HCT116 (cell line): ENCODE measurements at regions not wholly inside any gene's neighbourhood (a gene's known extent, or its start where the extent isn't known, plus 50 kb on each side); places are given as distances from the start of the nearest gene placed in this dataset.

Experiments
- EZH2 ChIP-seq: fragments of 200-600 bp; sonication (generic); IDR thresholded peaks from 2 replicates; pipeline ENCODE4 v1.6.1; 2017; ENCODE audit warnings: antibody characterized with exemption, mixed run types
- EZH2phosphoT487 ChIP-seq: fragments of 200-600 bp; IDR thresholded peaks from 2 replicates; pipeline ENCODE4 v1.6.1; 2018; ENCODE audit warnings: antibody characterized with exemption, borderline replicate concordance
- FOSL1 ChIP-seq: IDR thresholded peaks from 2 replicates; pipeline ENCODE4 v1.6.1; 2012; ENCODE audit warnings: low read depth
- MAX ChIP-seq: IDR thresholded peaks from 2 replicates; pipeline ENCODE4 v1.6.1; 2012
- POLR2A ChIP-seq: IDR thresholded peaks from 2 replicates; pipeline ENCODE4 v1.7.0; 2011; ENCODE audit warnings: borderline replicate concordance; ENCODE audit not compliant: insufficient read depth, insufficient read length; ENCODE audit errors: extremely low read depth
- POLR2AphosphoS5 ChIP-seq: IDR thresholded peaks from 2 replicates; pipeline ENCODE4 v1.6.1; 2011; ENCODE audit warnings: mild to moderate bottlenecking, low read depth, low read length, moderate library complexity
- SIN3A ChIP-seq: IDR thresholded peaks from 2 replicates; pipeline ENCODE4 v1.6.1; 2012; ENCODE audit warnings: low read depth
- TF ChIP-seq, protein P1 (sequence below), 3 experiments: fragments of 200-600 bp in 1 of 3; sonication (generic) in 1 of 3; IDR thresholded peaks in 2 of 3; conservative IDR thresholded peaks in 1 of 3; 2 replicates each; pipeline ENCODE4 v1.5.1; 2012 to 2017; ENCODE audit warnings: low read depth in 2 of 3, low read length in 2 of 3, antibody characterized with exemption in 1 of 3, borderline replicate concordance in 1 of 3, control low read depth in 1 of 3, mild to moderate bottlenecking in 1 of 3, mixed read lengths in 1 of 3, mixed run types in 1 of 3, moderate library complexity in 1 of 3; ENCODE audit not compliant: insufficient read depth in 1 of 3
- TF ChIP-seq, protein P2 (sequence below): IDR thresholded peaks from 2 replicates; pipeline ENCODE4 v1.6.1; 2012
- TF ChIP-seq, protein P3 (sequence below): IDR thresholded peaks from 2 replicates; pipeline ENCODE4 v1.6.1; 2011; ENCODE audit warnings: mild to moderate bottlenecking, low read length, moderate library complexity; ENCODE audit not compliant: insufficient replicate concordance; ENCODE audit errors: extremely low read depth

GRCh38 chr16:64304951-64305350 lies 816.9 kb downstream of the CDH11 start:
- TF ChIP-seq, protein P1, sequence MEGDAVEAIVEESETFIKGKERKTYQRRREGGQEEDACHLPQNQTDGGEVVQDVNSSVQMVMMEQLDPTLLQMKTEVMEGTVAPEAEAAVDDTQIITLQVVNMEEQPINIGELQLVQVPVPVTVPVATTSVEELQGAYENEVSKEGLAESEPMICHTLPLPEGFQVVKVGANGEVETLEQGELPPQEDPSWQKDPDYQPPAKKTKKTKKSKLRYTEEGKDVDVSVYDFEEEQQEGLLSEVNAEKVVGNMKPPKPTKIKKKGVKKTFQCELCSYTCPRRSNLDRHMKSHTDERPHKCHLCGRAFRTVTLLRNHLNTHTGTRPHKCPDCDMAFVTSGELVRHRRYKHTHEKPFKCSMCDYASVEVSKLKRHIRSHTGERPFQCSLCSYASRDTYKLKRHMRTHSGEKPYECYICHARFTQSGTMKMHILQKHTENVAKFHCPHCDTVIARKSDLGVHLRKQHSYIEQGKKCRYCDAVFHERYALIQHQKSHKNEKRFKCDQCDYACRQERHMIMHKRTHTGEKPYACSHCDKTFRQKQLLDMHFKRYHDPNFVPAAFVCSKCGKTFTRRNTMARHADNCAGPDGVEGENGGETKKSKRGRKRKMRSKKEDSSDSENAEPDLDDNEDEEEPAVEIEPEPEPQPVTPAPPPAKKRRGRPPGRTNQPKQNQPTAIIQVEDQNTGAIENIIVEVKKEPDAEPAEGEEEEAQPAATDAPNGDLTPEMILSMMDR (IDR thresholded peaks at IDR 0.05 in 2 of 3, conservative IDR thresholded peaks at IDR 0.05 in 1 of 3; ENCODE audit: borderline replicate concordance in 1 of 3, insufficient read depth in 1 of 3, low read depth in 2 of 3, low read length in 2 of 3): no peak
- no peak for TF ChIP-seq POLR2A
- no peak for TF ChIP-seq POLR2AphosphoS5
- TF ChIP-seq FOSL1: no peak
- no peak for TF ChIP-seq MAX
- no peak for TF ChIP-seq SIN3A
- no peak for TF ChIP-seq EZH2phosphoT487
- TF ChIP-seq, protein P2, sequence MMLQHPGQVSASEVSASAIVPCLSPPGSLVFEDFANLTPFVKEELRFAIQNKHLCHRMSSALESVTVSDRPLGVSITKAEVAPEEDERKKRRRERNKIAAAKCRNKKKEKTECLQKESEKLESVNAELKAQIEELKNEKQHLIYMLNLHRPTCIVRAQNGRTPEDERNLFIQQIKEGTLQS: no peak
- no peak for TF ChIP-seq EZH2
- TF ChIP-seq, protein P3, sequence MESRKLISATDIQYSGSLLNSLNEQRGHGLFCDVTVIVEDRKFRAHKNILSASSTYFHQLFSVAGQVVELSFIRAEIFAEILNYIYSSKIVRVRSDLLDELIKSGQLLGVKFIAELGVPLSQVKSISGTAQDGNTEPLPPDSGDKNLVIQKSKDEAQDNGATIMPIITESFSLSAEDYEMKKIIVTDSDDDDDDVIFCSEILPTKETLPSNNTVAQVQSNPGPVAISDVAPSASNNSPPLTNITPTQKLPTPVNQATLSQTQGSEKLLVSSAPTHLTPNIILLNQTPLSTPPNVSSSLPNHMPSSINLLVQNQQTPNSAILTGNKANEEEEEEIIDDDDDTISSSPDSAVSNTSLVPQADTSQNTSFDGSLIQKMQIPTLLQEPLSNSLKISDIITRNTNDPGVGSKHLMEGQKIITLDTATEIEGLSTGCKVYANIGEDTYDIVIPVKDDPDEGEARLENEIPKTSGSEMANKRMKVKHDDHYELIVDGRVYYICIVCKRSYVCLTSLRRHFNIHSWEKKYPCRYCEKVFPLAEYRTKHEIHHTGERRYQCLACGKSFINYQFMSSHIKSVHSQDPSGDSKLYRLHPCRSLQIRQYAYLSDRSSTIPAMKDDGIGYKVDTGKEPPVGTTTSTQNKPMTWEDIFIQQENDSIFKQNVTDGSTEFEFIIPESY: no peak
